ENCODE measurements at regions not wholly inside any gene's neighbourhood (a gene's known extent, or its start where the extent isn't known, plus 50 kb on each side); places are given as distances from the start of the nearest gene placed in this dataset.

DNA sequence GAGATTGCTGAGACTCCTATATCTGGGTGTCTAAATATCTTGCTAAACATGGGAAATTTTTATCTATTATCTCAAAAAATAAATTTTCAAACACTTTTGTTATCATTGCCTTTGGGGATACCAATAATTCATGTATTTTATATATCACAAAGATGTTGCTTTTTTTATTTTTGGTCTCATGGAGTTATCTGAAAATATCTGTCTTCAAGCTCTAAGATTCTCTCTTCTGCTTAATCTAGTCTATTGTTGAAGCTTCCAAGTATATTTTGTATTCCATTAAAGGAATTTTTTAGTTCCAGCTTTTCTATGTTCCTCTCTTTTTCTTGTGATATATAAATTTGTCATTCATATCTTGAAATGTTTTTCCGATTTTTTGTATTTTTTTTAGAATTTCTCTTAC is 812.0 kb downstream of the DACH1 start:
- TF ChIP-seq, protein P1, sequence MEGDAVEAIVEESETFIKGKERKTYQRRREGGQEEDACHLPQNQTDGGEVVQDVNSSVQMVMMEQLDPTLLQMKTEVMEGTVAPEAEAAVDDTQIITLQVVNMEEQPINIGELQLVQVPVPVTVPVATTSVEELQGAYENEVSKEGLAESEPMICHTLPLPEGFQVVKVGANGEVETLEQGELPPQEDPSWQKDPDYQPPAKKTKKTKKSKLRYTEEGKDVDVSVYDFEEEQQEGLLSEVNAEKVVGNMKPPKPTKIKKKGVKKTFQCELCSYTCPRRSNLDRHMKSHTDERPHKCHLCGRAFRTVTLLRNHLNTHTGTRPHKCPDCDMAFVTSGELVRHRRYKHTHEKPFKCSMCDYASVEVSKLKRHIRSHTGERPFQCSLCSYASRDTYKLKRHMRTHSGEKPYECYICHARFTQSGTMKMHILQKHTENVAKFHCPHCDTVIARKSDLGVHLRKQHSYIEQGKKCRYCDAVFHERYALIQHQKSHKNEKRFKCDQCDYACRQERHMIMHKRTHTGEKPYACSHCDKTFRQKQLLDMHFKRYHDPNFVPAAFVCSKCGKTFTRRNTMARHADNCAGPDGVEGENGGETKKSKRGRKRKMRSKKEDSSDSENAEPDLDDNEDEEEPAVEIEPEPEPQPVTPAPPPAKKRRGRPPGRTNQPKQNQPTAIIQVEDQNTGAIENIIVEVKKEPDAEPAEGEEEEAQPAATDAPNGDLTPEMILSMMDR (IDR thresholded peaks at IDR 0.05): no peak
- no peaks in the 10 kb centered on the region for H3K9me3 ChIP-seq
- intact Hi-C loops (cut with DNase I): no loop called here
- H3K4me1 ChIP-seq: no peaks in the 10 kb centered on the region
- ATAC-seq: no peak
- DNase-seq: no peak
- no peaks in the 10 kb centered on the region for H3K36me3 ChIP-seq
- H3K4me3 ChIP-seq: no peak overlapping the region
- H3K27ac ChIP-seq: no peak overlapping the region
- no peaks in the 10 kb centered on the region for H3K27me3 ChIP-seq

DNA sequence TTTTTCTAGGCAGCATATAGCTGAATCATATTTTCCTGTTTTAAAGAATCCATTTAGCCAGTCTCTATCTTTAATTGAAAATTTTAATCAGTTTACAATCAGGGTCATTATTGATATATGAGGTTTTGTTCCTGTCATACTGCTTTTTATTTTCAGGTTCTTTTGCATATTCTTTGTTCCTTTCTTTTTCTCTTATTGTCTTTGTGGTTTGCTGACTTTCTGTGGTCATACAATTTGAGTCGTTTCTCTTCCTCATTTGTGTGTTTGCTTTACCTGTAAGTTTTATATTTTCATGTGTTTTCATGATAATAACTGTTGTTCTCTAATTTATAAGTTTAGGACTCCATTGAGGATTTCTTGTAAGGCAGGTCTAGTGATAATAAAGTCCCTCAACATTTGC is 812.6 kb downstream of the DACH1 start:
- TF ChIP-seq, protein P1 (IDR thresholded peaks at IDR 0.05): no peak
- DNase-seq: no peak
- Histone ChIP-seq H3K4me3 (no peak overlapping the region), H3K36me3 (no peaks in the 10 kb centered on the region), H3K27ac (no peak overlapping the region), H3K4me1 (no peaks in the 10 kb centered on the region), H3K27me3 (no peaks in the 10 kb centered on the region), H3K9me3 (no peaks in the 10 kb centered on the region)
- intact Hi-C loops (cut with DNase I): no loop called here
- ATAC-seq: no peak

DNA sequence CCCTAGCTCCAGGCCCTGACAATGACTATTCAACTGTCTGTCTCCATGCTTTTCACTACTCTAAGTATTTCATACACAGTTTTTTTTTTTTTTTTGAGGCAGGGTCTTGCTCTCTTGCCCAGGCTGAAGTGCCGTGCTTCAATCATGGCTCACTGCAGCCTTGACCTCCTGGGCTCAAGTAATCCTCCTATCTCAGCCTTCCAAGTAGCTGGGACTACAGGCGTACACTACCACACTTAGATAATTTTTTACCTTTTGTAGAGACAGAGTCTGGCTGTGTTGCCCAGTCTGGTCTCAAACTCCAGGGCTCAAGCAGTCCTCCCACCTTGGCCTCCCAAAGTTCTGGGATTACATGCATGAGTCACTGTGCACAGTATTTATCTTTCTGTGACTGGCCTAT is 815.4 kb downstream of the DACH1 start:
- H3K27me3 ChIP-seq: no peaks in the 10 kb centered on the region
- H3K9me3 ChIP-seq: no peaks in the 10 kb centered on the region
- ATAC-seq: no peak
- H3K36me3 ChIP-seq: no peaks in the 10 kb centered on the region
- intact Hi-C loops (cut with DNase I): no loop called here
- TF ChIP-seq, protein P1 (IDR thresholded peaks at IDR 0.05): no peak
- no peak overlapping the region for H3K27ac ChIP-seq
- DNase-seq: no peak
- H3K4me3 ChIP-seq: no peak overlapping the region
- H3K4me1 ChIP-seq: no peaks in the 10 kb centered on the region

DNA sequence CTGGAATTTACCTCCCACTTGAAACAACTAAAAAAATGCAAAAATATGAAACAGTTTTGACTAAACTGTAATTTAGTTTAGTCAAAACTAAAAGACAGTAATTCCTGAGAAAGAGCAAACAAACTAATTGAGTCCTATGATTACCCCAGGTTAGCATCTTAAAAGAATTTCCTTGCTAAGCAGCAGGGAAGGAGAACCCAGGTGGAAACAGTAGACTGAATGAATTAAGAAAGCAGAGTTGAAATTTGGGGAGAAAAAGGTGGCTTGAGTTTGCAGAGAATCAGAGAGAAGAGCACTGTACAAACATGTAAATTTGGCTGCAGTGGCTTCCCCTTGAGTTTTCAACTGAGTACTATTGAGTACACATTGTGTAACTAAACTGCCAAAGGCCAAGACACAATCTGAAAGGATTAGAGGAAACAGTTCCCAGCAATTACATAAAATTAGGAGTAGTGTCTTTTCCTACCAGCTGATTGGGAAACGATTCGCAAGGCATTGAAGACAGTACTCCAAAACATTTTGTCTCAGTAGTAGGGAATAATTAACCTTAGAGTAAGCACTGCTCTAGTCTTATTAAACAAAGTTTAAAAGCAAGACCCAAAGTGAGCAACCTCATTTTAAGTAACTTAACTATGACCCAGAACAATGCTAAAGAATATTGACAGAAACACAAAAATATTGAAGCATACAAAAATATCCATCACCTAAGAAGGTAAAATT is 820.5 kb downstream of the DACH1 start:
- no peak for DNase-seq
- H3K9me3 ChIP-seq: no peaks in the 10 kb centered on the region
- H3K36me3 ChIP-seq: no peaks in the 10 kb centered on the region
- no peak overlapping the region for H3K27ac ChIP-seq
- no peak overlapping the region for H3K4me3 ChIP-seq
- ATAC-seq: peak; percentile 71
- no peaks in the 10 kb centered on the region for H3K4me1 ChIP-seq
- no peaks in the 10 kb centered on the region for H3K27me3 ChIP-seq
- TF ChIP-seq, protein P1 (IDR thresholded peaks at IDR 0.05): no peak
- intact Hi-C loops (cut with DNase I): no loop called here

DNA sequence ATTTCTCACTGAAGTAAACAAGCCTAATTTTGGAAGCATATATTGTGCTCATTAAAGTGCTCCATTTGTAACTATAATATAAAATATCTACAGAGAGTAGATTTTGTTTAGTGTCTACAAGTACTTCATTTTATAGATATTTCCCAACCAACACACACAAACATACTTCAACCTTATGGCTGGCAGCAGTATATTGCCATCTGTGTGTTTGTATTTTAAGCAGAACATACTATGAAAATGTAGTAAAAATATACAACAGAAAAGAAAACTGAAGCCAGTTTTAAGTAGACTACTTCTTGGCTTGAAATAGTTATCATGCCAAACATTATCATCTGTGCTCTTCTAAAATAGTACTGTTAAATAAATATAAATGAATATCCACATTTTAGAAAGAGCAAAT is 821.9 kb downstream of the DACH1 start:
- no peak for ATAC-seq
- intact Hi-C loops (cut with DNase I): no loop called here
- H3K27me3 ChIP-seq: no peaks in the 10 kb centered on the region
- TF ChIP-seq, protein P1 (IDR thresholded peaks at IDR 0.05): no peak
- H3K9me3 ChIP-seq: no peaks in the 10 kb centered on the region
- no peak overlapping the region for H3K4me3 ChIP-seq
- H3K27ac ChIP-seq: no peak overlapping the region
- no peak for DNase-seq
- no peaks in the 10 kb centered on the region for H3K4me1 ChIP-seq
- no peaks in the 10 kb centered on the region for H3K36me3 ChIP-seq

DNA sequence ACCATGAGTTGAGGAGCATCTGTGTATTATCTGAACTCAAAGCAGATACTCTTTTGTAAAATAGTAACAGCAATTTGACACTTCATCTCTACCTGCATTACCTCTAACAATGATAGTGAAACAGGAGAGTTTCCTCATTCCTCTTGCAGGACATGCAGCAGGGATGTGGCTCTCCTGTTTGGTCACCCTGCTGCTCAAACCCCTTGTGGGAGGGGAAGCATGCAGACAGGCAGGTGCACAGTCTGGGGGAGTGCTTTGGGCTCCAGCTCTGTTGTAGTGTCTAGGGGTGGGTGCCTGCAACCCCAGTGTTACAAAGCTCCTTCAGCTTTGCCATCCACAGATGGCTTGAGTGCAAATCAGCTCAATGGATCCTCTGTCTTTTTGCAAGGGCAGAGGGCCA is 827.6 kb downstream of the DACH1 start:
- no peaks in the 10 kb centered on the region for H3K36me3 ChIP-seq
- no peaks in the 10 kb centered on the region for H3K4me1 ChIP-seq
- H3K27me3 ChIP-seq: no peaks in the 10 kb centered on the region
- TF ChIP-seq, protein P1 (IDR thresholded peaks at IDR 0.05): no peak
- DNase-seq (no peak), ATAC-seq (no peak)
- no peak overlapping the region for H3K4me3 ChIP-seq
- no peaks in the 10 kb centered on the region for H3K9me3 ChIP-seq
- intact Hi-C loops (cut with DNase I): no loop called here
- no peak overlapping the region for H3K27ac ChIP-seq

Data from upper lobe of right lung (tissue), 1 donor.